GM12878 (cell line): ENCODE measurements at regions not wholly inside any gene's neighbourhood (a gene's known extent, or its start where the extent isn't known, plus 50 kb on each side); places are given as distances from the start of the nearest gene placed in this dataset.

ENCODE experiments used
- ATAC-seq: fragments of 200-7000 bp; cut with Tn5 transposase; 3 replicates; pipeline ENCODE4 v1.9.1; 2020; ENCODE audit warnings: mild to moderate bottlenecking, moderate library complexity
- BruUV-seq: library from RNA; stranded (reverse); fragments of 400-500 nt; replicated peaks from 2 replicates; lab custom pipeline; 2021; lab: Mats Ljungman, UMichigan
- CTCF ChIA-PET: fragments of 300-600 bp; sonication (Branson Sonifier 250); formaldehyde crosslinking; extraction: SDS; loops from one replicate; lab custom pipeline; 2021; ENCODE audit warnings: inconsistent platforms; lab: Yijun Ruan, JAX
- POLR2A ChIA-PET: fragments of 350-600 bp; formaldehyde crosslinking; extraction: SDS; loops from one replicate; lab custom pipeline; 2021; ENCODE audit warnings: inconsistent platforms; lab: Charles Lee
- RAD21 ChIA-PET: fragments of 300-600 bp; sonication (Branson Sonifier 250); formaldehyde crosslinking; loops from one replicate; lab custom pipeline; 2023; ENCODE audit warnings: antibody characterized with exemption; ENCODE audit not compliant: unreplicated experiment; lab: Charles Lee
- SMC1A ChIA-PET: fragments of 300-600 bp; sonication (Branson Sonifier 250); formaldehyde crosslinking; loops from one replicate; lab custom pipeline; 2023; ENCODE audit not compliant: unreplicated experiment, uncharacterized antibody; lab: Charles Lee
- DNase-seq: peaks from one replicate; pipeline ENCODE4 v3.0.0-alpha.2; 2011; ENCODE audit warnings: low read depth, low spot score
- FAIRE-seq: peaks from 3 replicates; lab custom pipeline; 2011; peaks lifted over from hg19 to GRCh38; lab: Jason Lieb, UNC
- H2AFZ ChIP-seq: 2 replicates; pipeline ENCODE4 v1.6.0; 2011; ENCODE audit warnings: low read depth, low read length, control low read depth; ENCODE audit not compliant: control insufficient read depth
- H3K27ac ChIP-seq: 2 replicates; pipeline ENCODE4 v1.5.1; 2011; ENCODE audit warnings: control low read depth; ENCODE audit not compliant: control insufficient read depth, insufficient read depth
- H3K27me3 ChIP-seq, 2 experiments: replicated peaks in 1 of 2; 2 replicates each; pipeline versions ENCODE4 v1.6.0 to v1.6.1; 2011; ENCODE audit warnings: low read length in 1 of 2; ENCODE audit not compliant: control insufficient read depth in 2 of 2, insufficient read depth in 2 of 2
- H3K36me3 ChIP-seq, 2 experiments: 2 replicates each; pipeline ENCODE4 v1.5.1; 2011; ENCODE audit warnings: low read length in 1 of 2; ENCODE audit not compliant: control insufficient read depth in 2 of 2, insufficient read depth in 2 of 2
- H3K4me1 ChIP-seq: 2 replicates; pipeline ENCODE4 v1.6.1; 2011; ENCODE audit warnings: mild to moderate bottlenecking, low read length, moderate library complexity, mixed read lengths; ENCODE audit not compliant: control insufficient read depth, insufficient read depth
- H3K4me2 ChIP-seq: 2 replicates; pipeline ENCODE4 v1.6.0; 2011; ENCODE audit warnings: control low read depth; ENCODE audit not compliant: control insufficient read depth, insufficient read depth
- H3K4me3 ChIP-seq: fragments of 200-600 bp; sonication (generic); 2 replicates; pipeline ENCODE4 v1.5.1; 2016
- H3K79me2 ChIP-seq: 2 replicates; pipeline ENCODE4 v1.6.0; 2011; ENCODE audit warnings: low read length; ENCODE audit not compliant: control insufficient read depth, insufficient read depth
- H3K9ac ChIP-seq: 2 replicates; pipeline ENCODE4 v1.8.0; 2011; ENCODE audit warnings: low read length, control low read depth, mixed read lengths; ENCODE audit not compliant: control insufficient read depth, insufficient read depth
- H3K9me3 ChIP-seq: replicated peaks from 3 replicates; pipeline ENCODE4 v1.5.1; 2011; ENCODE audit warnings: mild to moderate bottlenecking, low read length; ENCODE audit not compliant: control insufficient read depth, insufficient read depth
- H4K20me1 ChIP-seq: 2 replicates; pipeline ENCODE4 v1.6.0; 2011; ENCODE audit not compliant: control insufficient read depth, insufficient read depth
- EGR1 ChIP-seq, 2 experiments: IDR thresholded peaks; 1 replicate in 1 of 2; 2 replicates in 1 of 2; pipeline ENCODE4 v1.6.1; 2011 to 2012; ENCODE audit warnings: low read depth in 2 of 2, low read length in 2 of 2, borderline replicate concordance in 1 of 2, mild to moderate bottlenecking in 1 of 2, moderate library complexity in 1 of 2
- ETV6 ChIP-seq, 2 experiments: fragments of 450-650 bp in 1 of 2; IDR thresholded peaks in 1 of 2; conservative IDR thresholded peaks in 1 of 2; 2 replicates each; pipeline ENCODE4 v1.6.1; 2014; ENCODE audit warnings: antibody characterized with exemption in 1 of 2, borderline replicate concordance in 1 of 2, low read depth in 1 of 2, mild to moderate bottlenecking in 1 of 2, moderate library complexity in 1 of 2
- FOXK2 ChIP-seq: fragments of 450-650 bp; IDR thresholded peaks from 2 replicates; pipeline ENCODE4 v1.6.1; 2017; ENCODE audit warnings: mild to moderate bottlenecking, moderate library complexity
- JUND ChIP-seq: IDR thresholded peaks from 2 replicates; pipeline ENCODE4 v1.6.1; 2012; ENCODE audit warnings: low read depth, mild to moderate bottlenecking, low read length, improper control_type of control experiment, moderate library complexity
- KLF5 ChIP-seq: fragments of 450-650 bp; IDR thresholded peaks from 2 replicates; pipeline ENCODE4 v1.6.1; 2014; ENCODE audit warnings: mild to moderate bottlenecking; ENCODE audit not compliant: partially characterized antibody
- NFXL1 ChIP-seq: fragments of 450-650 bp; IDR thresholded peaks from 2 replicates; pipeline ENCODE4 v1.6.1; 2017; ENCODE audit warnings: antibody characterized with exemption, mild to moderate bottlenecking, borderline replicate concordance
- POLR2A ChIP-seq: IDR thresholded peaks from 2 replicates; pipeline ENCODE4 v1.6.1; 2011; ENCODE audit warnings: low read depth, mild to moderate bottlenecking, low read length
- POU2F2 ChIP-seq: IDR thresholded peaks from 3 replicates; pipeline ENCODE4 v1.6.1; 2011; ENCODE audit warnings: low read depth, mild to moderate bottlenecking, low read length, borderline replicate concordance
- SREBF1 ChIP-seq: IDR thresholded peaks from 2 replicates; pipeline ENCODE4 v1.6.1; 2012; ENCODE audit warnings: mild to moderate bottlenecking, low read length
- STAT1 ChIP-seq: fragments of 450-650 bp; conservative IDR thresholded peaks from 2 replicates; pipeline ENCODE4 v1.6.1; 2014; ENCODE audit warnings: antibody characterized with exemption, mild to moderate bottlenecking
- TARDBP ChIP-seq: IDR thresholded peaks from 2 replicates; pipeline ENCODE4 v1.6.1; 2016; ENCODE audit warnings: borderline replicate concordance
- ZBTB11 ChIP-seq: fragments of 450-650 bp; formaldehyde crosslinking; IDR thresholded peaks from 2 replicates; pipeline ENCODE4 v1.5.0; 2022; ENCODE audit warnings: mild to moderate bottlenecking, missing genetic modification characterization
- ZNF592 ChIP-seq: fragments of 450-650 bp; IDR thresholded peaks from 2 replicates; pipeline ENCODE4 v1.6.1; 2017; ENCODE audit warnings: mild to moderate bottlenecking, moderate library complexity
- ZNF622 ChIP-seq: fragments of 450-650 bp; IDR thresholded peaks from 2 replicates; pipeline ENCODE4 v1.6.1; 2017; ENCODE audit warnings: mild to moderate bottlenecking, inconsistent platforms
- WGBS: methylation state at CpG from one replicate; pipeline ENCODE4 v1.1.6; 2016; ENCODE audit warnings: low lambda C conversion rate; ENCODE audit not compliant: insufficient replicate concordance, insufficient coverage; ENCODE audit errors: missing lambda C conversion rate; 5-methylcytosine and 5-hydroxymethylcytosine counted together
- in situ Hi-C: fragments of 300-500 bp; cut with MboI; formaldehyde crosslinking; loops from 9 replicates; pipeline ENCODE4 v1.14.3; 2018; ENCODE audit warnings: mixed read lengths
- intact Hi-C: fragments of 100-400 bp; cut with micrococcal nuclease; formaldehyde crosslinking; loops from one replicate; pipeline ENCODE4 v1.14.2; 2022; ENCODE audit not compliant: unreplicated experiment
- TF ChIP-seq, protein P1 (sequence below): IDR thresholded peaks from 2 replicates; pipeline ENCODE4 v1.6.1; 2011; ENCODE audit warnings: borderline replicate concordance, low read depth, mild to moderate bottlenecking, moderate library complexity, mixed read lengths, low read length; ENCODE audit not compliant: insufficient read depth; ENCODE audit errors: extremely low read length
- TF ChIP-seq, protein P2 (sequence below): IDR thresholded peaks from 2 replicates; pipeline ENCODE4 v1.6.1; 2012; ENCODE audit warnings: low read depth, low read length, improper control_type of control experiment

GRCh38 chr9:73844135-73844534 is 653.0 kb upstream of the RORB start:
- in situ Hi-C loops (no loop called here), intact Hi-C loops (no loop called here)
- no peaks in the 10 kb centered on the region for H3K9me3 ChIP-seq
- POLR2A ChIA-PET = no interaction called here
- no peak for FAIRE-seq
- SMC1A ChIA-PET = no interaction called here
- BruUV-seq = no TSS peak
- no peak overlapping the region for H3K9ac ChIP-seq
- H3K4me1 ChIP-seq = no peaks in the 10 kb centered on the region
- ATAC-seq = no peak
- no peak overlapping the region for H3K4me3 ChIP-seq
- H3K79me2 ChIP-seq = no peaks in the 10 kb centered on the region
- H3K36me3 ChIP-seq = no peaks in the 10 kb centered on the region
- CTCF ChIA-PET = no interaction called here
- no peaks in the 10 kb centered on the region for H4K20me1 ChIP-seq
- H3K27me3 ChIP-seq = no peaks in the 10 kb centered on the region
- H3K4me2 ChIP-seq = no peak overlapping the region
- 49% methylated on average over 4 of the region's 4 CpGs for WGBS
- RAD21 ChIA-PET = no interaction called here
- H3K27ac ChIP-seq = no peak overlapping the region
- H2AFZ ChIP-seq = no peak overlapping the region
- DNase-seq = no peak
- TF ChIP-seq ZNF592 (no peak), ZNF622 (no peak), TARDBP (no peak), ETV6 (conservative IDR thresholded peaks at IDR 0.05 in 1 of 2, IDR thresholded peaks at IDR 0.05 in 1 of 2; ENCODE audit: borderline replicate concordance in 1 of 2, low read depth in 1 of 2) (no peak), STAT1 (no peak), JUND (no peak), POU2F2 (no peak), POLR2A (no peak), KLF5 (no peak), EGR1 (IDR thresholded peaks at IDR 0.05; ENCODE audit: borderline replicate concordance in 1 of 2, low read depth in 2 of 2, low read length in 2 of 2) (no peak), ZBTB11 (CRISPR knock-in tag) (no peak), FOXK2 (no peak), NFXL1 (no peak), SREBF1 (no peak)
- TF ChIP-seq, protein P1, sequence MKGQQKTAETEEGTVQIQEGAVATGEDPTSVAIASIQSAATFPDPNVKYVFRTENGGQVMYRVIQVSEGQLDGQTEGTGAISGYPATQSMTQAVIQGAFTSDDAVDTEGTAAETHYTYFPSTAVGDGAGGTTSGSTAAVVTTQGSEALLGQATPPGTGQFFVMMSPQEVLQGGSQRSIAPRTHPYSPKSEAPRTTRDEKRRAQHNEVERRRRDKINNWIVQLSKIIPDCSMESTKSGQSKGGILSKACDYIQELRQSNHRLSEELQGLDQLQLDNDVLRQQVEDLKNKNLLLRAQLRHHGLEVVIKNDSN = no peak
- TF ChIP-seq, protein P2, sequence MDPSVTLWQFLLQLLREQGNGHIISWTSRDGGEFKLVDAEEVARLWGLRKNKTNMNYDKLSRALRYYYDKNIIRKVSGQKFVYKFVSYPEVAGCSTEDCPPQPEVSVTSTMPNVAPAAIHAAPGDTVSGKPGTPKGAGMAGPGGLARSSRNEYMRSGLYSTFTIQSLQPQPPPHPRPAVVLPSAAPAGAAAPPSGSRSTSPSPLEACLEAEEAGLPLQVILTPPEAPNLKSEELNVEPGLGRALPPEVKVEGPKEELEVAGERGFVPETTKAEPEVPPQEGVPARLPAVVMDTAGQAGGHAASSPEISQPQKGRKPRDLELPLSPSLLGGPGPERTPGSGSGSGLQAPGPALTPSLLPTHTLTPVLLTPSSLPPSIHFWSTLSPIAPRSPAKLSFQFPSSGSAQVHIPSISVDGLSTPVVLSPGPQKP = no peak
